ENCODE measurements at regions not wholly inside any gene's neighbourhood (a gene's known extent, or its start where the extent isn't known, plus 50 kb on each side); places are given as distances from the start of the nearest gene placed in this dataset.
"Not testable (repeated sequence)": the region's sequence is repeated elsewhere in the genome, so short reads cannot be mapped to it uniquely, and the experiment has no call there.

DNA sequence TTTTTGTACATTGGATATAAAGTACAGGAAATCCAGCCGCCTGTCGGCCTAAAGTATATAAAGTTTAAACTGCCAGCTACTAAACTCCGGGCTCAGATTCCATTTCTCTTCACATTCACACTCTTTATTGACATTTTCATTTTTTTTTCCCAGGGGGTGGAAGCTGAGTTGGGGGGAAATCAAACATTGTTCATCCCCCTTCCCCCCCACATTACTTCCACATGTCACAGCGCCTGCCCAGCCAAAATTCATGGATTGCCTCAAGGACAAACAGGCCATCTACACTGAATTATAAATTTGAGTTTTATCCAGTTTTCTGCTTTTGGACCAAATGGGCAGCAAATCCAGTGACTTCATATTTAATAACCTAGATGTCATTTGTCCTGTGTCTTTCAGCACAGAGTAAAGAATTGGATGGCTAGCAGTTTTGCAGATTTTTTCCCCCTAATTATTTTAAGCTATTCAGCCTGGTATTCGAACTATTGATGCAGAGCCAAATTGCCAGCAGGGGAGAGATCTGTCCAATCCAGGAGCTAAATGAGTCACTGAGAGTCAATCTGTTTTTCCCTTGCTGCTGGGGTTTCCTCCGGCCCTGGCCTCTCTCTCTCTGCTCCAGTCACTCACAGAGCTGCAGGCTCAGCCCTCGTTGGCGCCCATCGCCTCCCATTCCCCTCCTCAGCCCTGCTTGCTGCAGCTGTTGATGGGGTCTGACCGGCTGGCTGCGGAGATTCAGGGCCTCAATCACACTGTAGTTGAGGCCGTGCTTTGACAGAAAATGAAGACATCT is 98.0 kb downstream of the LMO4 start:
- ATAC-seq (no peak), DNase-seq (ENCODE audit: low spot score) (no peak)
- no peaks in the 10 kb centered on the region for H3K9me3 Mint-ChIP-seq
- no peaks in the 10 kb centered on the region for H3K4me1 Mint-ChIP-seq (ENCODE audit: low read depth in 2 of 2)
- peaks cover 0 to 2% of the 10 kb centered on the region in 2 donors for H3K27me3 Mint-ChIP-seq
- H3K4me3 Mint-ChIP-seq = no peak overlapping the region
- H3K36me3 Mint-ChIP-seq = no peaks in the 10 kb centered on the region
- H3K27ac Mint-ChIP-seq = no peak overlapping the region

DNA sequence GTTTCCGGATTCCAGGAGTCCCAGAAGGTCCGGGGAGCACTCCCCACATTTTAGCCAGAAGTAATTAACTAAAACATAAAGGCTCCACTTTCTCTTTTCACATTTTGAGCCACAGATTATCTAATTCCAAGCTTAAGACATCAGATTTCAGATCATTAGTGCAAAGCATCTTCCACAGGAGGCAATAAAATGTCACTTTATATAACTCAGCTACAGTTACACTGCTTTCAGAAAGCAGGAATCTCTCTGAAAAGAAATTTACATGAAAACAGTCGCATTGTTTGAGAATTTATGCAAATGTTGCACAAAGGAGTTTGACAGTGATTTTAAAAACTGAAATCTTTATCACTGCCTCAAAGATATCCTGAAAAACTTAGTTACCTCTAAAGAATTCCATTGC is 99.7 kb downstream of the LMO4 start:
- DNase-seq (ENCODE audit: low spot score) (no peak), ATAC-seq (no peak)
- Mint-ChIP-seq H3K4me3 (no peak overlapping the region), H3K27me3 (peaks cover 0 to 2% of the 10 kb centered on the region in 2 donors), H3K36me3 (no peaks in the 10 kb centered on the region), H3K27ac (no peak overlapping the region), H3K4me1 (ENCODE audit: low read depth in 2 of 2) (no peaks in the 10 kb centered on the region), H3K9me3 (no peaks in the 10 kb centered on the region)

DNA sequence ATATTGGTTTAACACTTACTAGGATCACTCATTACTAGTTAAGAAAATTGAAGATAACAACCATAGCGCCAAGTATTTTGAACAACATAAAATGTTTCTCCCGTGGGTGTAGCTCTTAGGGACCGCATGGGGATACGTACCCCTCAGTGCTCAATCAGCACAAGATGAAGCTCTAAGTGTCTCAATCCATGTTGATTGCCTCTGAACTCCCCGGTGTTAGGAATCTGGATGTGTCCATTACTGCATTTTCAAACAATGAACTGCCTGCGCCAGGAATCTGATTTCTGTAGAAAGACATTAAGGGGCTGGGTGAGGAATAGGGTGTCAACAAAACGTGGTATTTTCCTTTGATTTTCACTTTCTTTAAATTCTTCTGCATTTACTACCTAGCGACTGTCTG is 100.2 kb downstream of the LMO4 start:
- Mint-ChIP-seq H3K27me3 (peaks cover 0 to 2% of the 10 kb centered on the region in 2 donors), H3K4me1 (ENCODE audit: low read depth in 2 of 2) (no peaks in the 10 kb centered on the region), H3K4me3 (no peak overlapping the region), H3K36me3 (no peaks in the 10 kb centered on the region), H3K27ac (no peak overlapping the region), H3K9me3 (no peaks in the 10 kb centered on the region)
- ATAC-seq (no peak), DNase-seq (ENCODE audit: low spot score) (no peak)

DNA sequence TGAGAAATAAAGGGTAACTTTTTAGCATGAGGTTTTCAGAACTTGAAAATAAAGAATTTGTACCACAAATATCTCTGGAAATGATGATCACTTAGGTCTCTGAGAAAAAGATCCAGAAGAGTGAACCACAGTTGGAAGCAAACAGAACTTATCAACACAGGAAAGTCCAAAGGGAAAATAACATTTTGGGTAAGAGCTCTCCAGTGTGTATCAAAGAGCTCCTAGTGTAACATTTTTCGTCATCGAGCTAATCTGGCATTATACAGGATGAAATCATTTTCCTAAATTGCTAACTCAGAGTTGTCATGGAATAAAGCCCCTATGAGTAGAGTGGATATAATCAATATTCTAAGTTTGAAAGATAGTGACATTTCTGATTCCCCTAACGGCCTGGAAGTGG is 104.0 kb downstream of the LMO4 start:
- DNase-seq (ENCODE audit: low spot score) (no peak), ATAC-seq (no peak)
- Mint-ChIP-seq H3K4me3 (no peak overlapping the region), H3K9me3 (no peaks in the 10 kb centered on the region), H3K27me3 (peaks cover 6 to 8% of the 10 kb centered on the region in 2 donors), H3K36me3 (no peaks in the 10 kb centered on the region), H3K4me1 (ENCODE audit: low read depth in 2 of 2) (peaks cover 0 to 8% of the 10 kb centered on the region in 2 donors), H3K27ac (no peak overlapping the region)

DNA sequence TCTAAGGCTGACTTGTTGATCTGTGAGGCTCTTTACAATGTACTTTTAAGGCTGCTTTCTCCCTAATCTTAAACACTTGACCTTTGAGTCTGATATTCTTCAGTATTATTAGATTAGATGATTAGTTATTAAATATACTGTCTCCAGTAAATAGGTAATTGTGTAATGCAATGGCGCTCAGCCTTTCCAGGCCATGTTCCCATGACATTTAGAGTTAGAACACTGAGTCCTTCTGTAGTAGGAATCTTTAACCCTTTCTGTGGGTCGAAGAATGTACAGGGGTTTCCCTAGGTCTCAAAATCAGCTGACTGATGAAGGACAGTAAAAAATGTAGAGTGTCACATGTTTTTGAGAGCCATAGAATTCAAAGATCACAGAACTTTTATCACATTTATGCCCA is 104.4 kb downstream of the LMO4 start:
- not testable (repeated sequence) for H3K27me3 Mint-ChIP-seq; H3K9me3 Mint-ChIP-seq; H3K36me3 Mint-ChIP-seq; H3K27ac Mint-ChIP-seq; H3K4me3 Mint-ChIP-seq; H3K4me1 Mint-ChIP-seq (ENCODE audit: low read depth in 2 of 2); ATAC-seq; DNase-seq (ENCODE audit: low spot score)

DNA sequence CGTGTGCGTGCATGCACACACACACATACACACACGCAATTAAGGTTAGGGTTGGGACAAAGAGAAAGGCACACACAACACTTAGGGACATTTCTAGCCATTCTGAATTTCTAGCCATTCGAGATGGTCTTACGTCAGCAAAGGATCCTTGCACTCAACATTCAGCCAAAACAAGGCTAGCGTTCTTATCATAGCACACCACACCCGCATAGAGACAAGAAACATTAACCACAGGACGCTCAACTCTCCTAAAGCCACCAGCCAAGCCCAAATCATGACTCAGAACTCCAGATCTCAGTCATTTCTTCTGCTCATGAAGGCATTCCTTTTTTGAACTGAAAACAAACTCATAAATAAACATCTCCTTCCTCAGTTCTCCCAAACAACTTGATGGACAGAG is 106.8 kb downstream of the LMO4 start:
- Mint-ChIP-seq H3K36me3 (no peaks in the 10 kb centered on the region), H3K9me3 (no peaks in the 10 kb centered on the region), H3K27ac (no peak overlapping the region), H3K27me3 (peaks cover 4 to 8% of the 10 kb centered on the region in 2 donors), H3K4me3 (no peak overlapping the region), H3K4me1 (ENCODE audit: low read depth in 2 of 2) (peaks cover 0 to 8% of the 10 kb centered on the region in 2 donors)
- ATAC-seq (peak; percentile 53 to 78), DNase-seq (ENCODE audit: low spot score) (no peak)

DNA sequence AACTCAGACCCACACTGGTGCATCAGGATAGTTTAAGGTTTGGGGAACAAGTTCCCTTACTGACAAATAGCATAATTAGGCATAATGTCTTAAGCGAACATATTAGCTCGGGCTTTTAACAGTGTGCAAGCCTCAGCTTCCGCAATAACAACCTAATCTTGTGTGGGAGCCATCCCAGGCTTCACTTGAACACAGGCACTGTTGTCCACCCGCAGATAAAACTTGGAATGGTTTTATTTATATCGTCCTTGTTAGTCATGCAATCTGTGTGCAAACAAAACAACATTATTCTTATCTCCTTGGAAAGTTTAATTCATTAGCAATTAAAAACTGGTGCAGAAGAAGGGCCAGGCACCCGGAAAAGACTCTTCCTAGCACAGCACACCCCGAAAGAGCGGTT is 107.4 kb downstream of the LMO4 start:
- H3K27ac Mint-ChIP-seq; DNase-seq (ENCODE audit: low spot score); ATAC-seq; H3K4me3 Mint-ChIP-seq; H3K9me3 Mint-ChIP-seq; H3K36me3 Mint-ChIP-seq; H3K4me1 Mint-ChIP-seq (ENCODE audit: low read depth in 2 of 2): not testable (repeated sequence)
- H3K27me3 Mint-ChIP-seq = peaks cover 4 to 14% of the 10 kb centered on the region in 2 donors

DNA sequence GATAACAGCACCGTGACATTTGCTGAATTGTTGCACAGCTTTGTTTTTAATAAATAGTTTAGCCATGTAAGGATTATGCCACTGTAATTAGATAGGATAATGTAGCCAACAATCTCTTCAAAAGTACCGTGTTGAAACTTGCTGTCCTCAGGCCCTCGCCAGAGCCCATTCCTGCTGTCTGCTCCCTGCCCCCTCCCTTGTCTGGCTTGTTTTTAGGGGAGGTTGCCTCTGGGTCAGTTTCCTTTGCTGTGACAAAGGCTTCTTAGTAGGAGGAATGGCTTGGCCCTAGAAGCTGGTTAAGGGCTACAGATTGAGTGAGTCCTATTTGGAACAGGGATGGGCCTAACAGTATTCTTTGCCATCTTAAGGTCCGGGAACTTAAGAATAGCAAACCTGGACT is 107.9 kb downstream of the LMO4 start:
- H3K4me1 Mint-ChIP-seq (ENCODE audit: low read depth in 2 of 2) = peaks cover 0 to 8% of the 10 kb centered on the region in 2 donors
- H3K36me3 Mint-ChIP-seq = no peaks in the 10 kb centered on the region
- ATAC-seq (no peak), DNase-seq (ENCODE audit: low spot score) (no peak)
- peaks cover 6 to 15% of the 10 kb centered on the region in 2 donors for H3K27me3 Mint-ChIP-seq
- H3K27ac Mint-ChIP-seq = no peak overlapping the region
- no peak overlapping the region for H3K4me3 Mint-ChIP-seq
- no peaks in the 10 kb centered on the region for H3K9me3 Mint-ChIP-seq

DNA sequence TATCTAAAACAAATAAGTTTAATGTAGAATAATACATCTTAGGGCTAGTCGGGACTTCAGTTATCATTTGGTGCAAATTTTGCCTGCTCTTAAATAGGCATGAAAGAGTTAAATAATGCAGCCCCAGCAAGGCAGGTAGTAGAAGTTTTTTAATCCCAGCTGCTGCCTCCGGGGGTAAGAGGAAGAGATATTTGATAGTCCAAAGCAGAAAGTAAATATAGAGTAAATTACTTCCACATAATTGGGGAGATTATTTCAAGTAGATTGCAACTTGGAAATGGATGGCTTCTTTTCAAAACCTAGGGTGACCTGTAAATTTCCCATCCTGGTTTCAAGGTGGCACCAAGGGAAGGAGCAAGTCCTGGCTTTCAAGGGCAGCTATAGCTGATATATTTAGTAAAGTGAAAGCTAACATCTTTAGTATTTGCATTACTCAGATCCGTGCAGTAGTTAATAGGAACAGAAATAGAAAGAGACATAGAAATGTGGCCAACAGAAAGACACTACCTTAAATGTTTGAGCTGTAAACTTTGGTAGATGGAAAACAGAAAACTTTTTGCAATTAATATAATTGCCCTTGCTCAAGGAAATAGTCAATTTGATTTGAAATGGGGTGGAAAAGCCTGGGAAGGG is 109.1 kb downstream of the LMO4 start:
- H3K27ac Mint-ChIP-seq = no peak overlapping the region
- peaks cover 6 to 15% of the 10 kb centered on the region in 2 donors for H3K27me3 Mint-ChIP-seq
- peaks cover 0 to 8% of the 10 kb centered on the region in 2 donors for H3K4me1 Mint-ChIP-seq (ENCODE audit: low read depth in 2 of 2)
- H3K9me3 Mint-ChIP-seq = no peaks in the 10 kb centered on the region
- no peaks in the 10 kb centered on the region for H3K36me3 Mint-ChIP-seq
- DNase-seq (ENCODE audit: low spot score) = no peak
- no peak for ATAC-seq
- no peak overlapping the region for H3K4me3 Mint-ChIP-seq

DNA sequence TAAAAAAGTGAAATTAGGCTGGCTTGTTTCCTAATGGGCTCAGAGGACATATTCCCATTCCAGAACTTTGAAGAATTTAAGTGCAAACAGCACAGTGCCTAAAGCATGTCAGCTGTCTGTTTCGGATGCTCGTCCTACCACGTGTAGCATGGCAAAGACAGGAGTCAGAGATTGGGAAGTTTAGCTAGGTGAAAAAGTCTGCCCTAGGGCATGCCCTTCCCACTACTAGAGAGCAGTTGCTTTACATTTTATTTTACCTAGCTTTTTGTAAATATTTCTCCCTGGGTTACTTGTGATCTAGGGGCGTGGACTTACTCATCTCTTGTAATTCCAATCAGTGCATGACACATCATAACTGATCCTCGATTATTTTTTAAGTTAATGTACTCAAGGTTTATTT is 111.1 kb downstream of the LMO4 start:
- no peak overlapping the region for H3K4me3 Mint-ChIP-seq
- ATAC-seq (no peak), DNase-seq (ENCODE audit: low spot score) (no peak)
- peaks cover 9% of the 10 kb centered on the region for H3K36me3 Mint-ChIP-seq
- H3K27ac Mint-ChIP-seq = no peak overlapping the region
- peaks cover 0 to 6% of the 10 kb centered on the region in 2 donors for H3K4me1 Mint-ChIP-seq (ENCODE audit: low read depth in 2 of 2)
- H3K9me3 Mint-ChIP-seq = peaks cover 8% of the 10 kb centered on the region
- H3K27me3 Mint-ChIP-seq = peaks cover 2 to 9% of the 10 kb centered on the region in 2 donors

DNA sequence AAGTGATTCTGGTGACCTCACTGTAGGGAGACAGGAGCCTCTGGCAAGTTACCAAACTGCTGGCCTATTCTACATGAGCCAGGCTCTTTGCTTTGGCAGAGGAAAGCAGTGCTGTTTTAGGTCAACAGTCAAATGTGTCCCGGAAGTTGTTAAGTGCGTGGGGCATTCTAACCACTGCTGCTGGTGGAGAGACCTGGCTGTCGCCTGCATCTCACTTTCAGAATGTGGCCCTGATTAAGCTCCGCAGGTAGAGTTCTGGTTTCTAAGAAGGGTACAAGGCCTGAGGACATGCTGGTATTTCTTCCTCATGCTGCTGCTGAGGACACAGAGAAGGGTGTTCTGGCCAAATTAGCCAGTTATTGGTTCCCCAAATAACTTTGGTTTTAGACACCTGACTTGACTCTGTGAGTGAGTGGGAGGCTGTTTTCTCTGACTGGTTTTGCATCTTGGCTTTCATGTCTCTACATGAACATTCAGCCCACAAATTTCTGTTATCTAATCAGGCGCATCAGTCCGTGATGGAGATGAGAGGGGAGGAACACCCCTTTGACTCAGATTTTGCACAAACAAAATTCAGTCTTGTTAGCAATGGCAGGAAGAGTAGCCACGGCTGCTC is 120.8 kb downstream of the LMO4 start:
- no peak for DNase-seq (ENCODE audit: low spot score)
- no peak overlapping the region for H3K27ac Mint-ChIP-seq
- ATAC-seq = peak; percentile 72 to 77
- H3K36me3 Mint-ChIP-seq = no peaks in the 10 kb centered on the region
- peaks cover 8% of the 10 kb centered on the region for H3K9me3 Mint-ChIP-seq
- H3K27me3 Mint-ChIP-seq = no peaks in the 10 kb centered on the region
- H3K4me1 Mint-ChIP-seq (ENCODE audit: low read depth in 2 of 2) = peaks cover 14% of the 10 kb centered on the region in 2 donors
- no peak overlapping the region for H3K4me3 Mint-ChIP-seq

DNA sequence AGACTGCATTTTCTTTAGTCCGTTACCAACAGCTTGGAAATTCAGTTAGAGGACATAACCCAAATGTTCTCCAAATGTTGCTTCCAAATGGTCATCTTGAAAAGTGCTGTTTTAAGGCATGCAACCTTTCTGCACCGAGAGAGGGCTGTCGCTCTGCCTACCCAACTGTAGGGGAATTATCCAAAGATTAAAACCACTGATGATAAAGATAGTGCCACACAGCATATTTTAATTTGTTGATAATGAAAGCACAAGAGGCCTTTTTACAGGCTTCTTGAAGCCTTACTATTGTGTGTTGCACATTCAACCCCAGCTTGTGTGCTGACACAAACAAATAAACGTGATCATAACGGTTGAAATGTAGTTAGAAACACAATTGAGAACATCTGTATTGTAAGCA is 121.5 kb downstream of the LMO4 start:
- no peak overlapping the region for H3K4me3 Mint-ChIP-seq
- ATAC-seq = no peak
- peaks cover 14% of the 10 kb centered on the region in 2 donors for H3K4me1 Mint-ChIP-seq (ENCODE audit: low read depth in 2 of 2)
- no peak for DNase-seq (ENCODE audit: low spot score)
- H3K27ac Mint-ChIP-seq = peak overlapping the region in 1 of 2 donors; percentile 31
- no peaks in the 10 kb centered on the region for H3K27me3 Mint-ChIP-seq
- H3K36me3 Mint-ChIP-seq = no peaks in the 10 kb centered on the region
- peaks cover 4% of the 10 kb centered on the region for H3K9me3 Mint-ChIP-seq

DNA sequence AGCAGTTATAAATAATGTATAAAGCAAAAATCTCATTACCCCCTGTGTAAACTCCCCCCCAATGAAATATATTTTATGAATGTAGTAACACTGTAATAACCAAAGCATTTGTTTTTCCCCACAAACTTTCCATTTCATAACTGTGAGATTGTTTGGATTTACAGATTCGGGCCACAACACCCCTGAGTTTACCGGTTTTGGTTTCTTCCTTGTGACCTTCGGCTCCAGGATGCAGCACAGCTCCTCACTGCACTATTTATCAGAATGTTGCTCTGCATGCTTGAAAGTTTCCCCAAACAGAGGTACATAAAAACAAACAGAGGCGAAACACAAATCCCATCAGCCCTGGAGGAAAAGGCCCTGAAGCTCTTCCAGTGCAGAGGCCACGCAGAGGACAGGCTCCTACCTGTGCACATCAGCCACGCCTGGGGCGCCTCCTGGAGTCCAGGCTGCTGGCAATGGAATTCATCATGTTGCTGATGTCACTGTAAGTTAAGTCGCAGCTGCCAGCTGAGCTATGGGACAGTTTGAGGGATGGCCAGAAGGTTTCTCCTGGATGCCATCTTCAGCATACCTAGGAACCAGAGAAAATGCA is 122.0 kb downstream of the LMO4 start:
- no peaks in the 10 kb centered on the region for H3K36me3 Mint-ChIP-seq
- no peak overlapping the region for H3K4me3 Mint-ChIP-seq
- no peaks in the 10 kb centered on the region for H3K9me3 Mint-ChIP-seq
- ATAC-seq (no peak), DNase-seq (ENCODE audit: low spot score) (no peak)
- peaks cover 14% of the 10 kb centered on the region in 2 donors for H3K4me1 Mint-ChIP-seq (ENCODE audit: low read depth in 2 of 2)
- peak overlapping the region in 1 of 2 donors; percentile 31 for H3K27ac Mint-ChIP-seq
- no peaks in the 10 kb centered on the region for H3K27me3 Mint-ChIP-seq

Measured in natural killer cell treated with Interleukin-12 subunit alpha and Interleukin-12 subunit beta and Interleukin-15 and Interleukin-18, amount 100 ng/mL, for 72 hours (primary cell).